GM21390 (cell line): ENCODE measurements at regions not wholly inside any gene's neighbourhood (a gene's known extent, or its start where the extent isn't known, plus 50 kb on each side); places are given as distances from the start of the nearest gene placed in this dataset.
"Not testable (repeated sequence)": the region's sequence is repeated elsewhere in the genome, so short reads cannot be mapped to it uniquely, and the experiment has no call there.

Experiments used
- ATAC-seq: cut with Tn5 transposase; IDR thresholded peaks from one replicate; pipeline ENCODE4 v1.9.1; 2021; ENCODE audit not compliant: unreplicated experiment

DNA sequence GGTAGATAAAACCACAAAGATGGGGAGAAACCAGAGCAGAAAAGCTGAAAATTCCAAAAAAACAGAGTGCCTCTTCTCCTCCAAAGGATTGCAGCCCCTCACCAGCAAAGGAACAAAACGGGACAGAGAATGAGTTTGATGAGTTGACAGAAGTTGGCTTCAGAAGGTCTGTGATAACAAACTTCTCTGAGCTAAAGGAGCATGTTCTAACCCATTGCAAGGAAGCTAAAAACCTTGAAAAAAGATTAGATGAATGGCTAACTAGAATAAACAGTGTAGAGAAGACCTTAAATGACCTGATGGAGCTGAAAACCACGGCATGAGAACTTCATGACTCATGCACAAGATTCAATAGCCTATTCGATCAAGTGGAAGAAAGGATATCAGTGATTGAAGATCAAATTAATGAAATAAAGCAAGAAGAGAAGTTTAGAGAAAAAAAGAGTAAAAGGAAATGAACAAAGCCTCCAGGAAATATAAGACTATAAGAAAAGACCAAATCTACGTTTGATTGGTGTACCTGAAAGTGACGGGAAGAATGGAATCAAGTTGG, 67.5 kb upstream of the NEDD9 start:
- ATAC-seq, result not testable (repeated sequence)

DNA sequence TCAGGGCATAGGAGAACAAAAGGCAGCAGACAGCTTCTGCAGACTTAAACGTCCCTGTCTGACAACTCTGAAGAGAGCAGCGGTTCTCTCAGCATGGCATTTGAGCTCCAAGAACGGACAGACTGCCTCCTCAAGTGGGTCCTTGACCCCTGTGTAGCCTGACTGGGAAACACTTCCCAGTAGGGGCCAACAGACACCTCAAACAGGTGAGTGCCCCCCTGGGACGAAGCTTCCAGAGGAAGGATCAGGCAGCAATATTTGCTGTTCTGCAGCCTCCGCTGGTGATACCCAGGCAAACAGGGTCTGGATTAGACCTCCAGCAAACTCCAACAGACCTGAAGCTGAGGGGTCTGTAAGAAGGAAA, 66.9 kb upstream of the NEDD9 start:
- ATAC-seq, result not testable (repeated sequence)

DNA sequence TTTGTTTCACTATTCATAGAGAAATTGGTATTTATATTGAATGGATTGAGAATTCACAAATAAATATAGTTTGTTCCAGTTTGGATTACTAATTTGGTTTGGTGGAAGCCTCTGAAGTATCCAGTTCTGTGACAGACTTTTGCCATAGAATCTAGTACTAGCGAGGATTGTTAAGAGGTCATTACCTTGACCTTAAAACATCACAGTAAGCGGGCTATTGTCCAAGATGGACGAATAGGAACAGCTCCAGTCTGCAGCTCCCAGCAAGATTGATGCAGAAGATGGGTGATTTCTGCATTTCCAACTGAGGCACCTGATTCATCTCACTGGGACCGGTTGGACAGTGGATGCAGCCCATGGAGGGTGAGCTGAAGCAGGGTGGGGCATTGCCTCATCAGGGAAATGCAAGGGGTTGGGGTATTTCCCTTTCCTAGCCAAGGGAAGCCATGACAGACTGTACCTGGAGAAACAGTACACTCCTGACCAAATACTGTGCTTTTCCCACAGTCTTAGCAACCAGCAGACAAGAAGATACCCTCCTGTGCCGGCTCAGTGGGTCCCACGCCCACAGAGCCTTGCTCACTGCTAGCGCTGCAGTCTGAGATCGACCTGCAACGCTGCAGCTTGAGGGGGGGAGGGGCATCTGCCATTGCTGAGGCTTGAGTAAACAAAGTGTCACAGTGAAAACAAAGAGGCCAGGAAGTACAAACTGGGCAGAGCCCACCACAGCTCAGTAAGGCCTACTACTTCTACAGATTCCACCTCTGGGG, 66.4 kb upstream of the NEDD9 start:
- ATAC-seq, result no peak

DNA sequence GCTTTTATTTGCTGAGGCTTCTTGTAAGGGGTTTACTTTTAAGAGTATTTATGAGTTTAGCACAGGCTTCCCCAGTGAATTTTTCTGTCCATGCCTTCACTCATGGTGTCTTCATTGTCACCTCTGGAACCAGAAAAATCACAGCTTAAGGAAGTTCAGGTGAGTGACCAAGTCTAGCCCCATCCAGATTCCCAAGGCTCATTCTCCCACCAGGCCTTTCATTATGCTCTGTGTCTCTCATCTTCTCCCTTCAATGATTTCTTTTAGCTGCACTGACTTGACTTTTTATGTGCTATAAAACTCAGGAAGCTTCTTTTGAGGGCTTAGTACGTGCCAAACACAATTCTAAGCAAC, 64.9 kb upstream of the NEDD9 start:
- ATAC-seq, result no peak

DNA sequence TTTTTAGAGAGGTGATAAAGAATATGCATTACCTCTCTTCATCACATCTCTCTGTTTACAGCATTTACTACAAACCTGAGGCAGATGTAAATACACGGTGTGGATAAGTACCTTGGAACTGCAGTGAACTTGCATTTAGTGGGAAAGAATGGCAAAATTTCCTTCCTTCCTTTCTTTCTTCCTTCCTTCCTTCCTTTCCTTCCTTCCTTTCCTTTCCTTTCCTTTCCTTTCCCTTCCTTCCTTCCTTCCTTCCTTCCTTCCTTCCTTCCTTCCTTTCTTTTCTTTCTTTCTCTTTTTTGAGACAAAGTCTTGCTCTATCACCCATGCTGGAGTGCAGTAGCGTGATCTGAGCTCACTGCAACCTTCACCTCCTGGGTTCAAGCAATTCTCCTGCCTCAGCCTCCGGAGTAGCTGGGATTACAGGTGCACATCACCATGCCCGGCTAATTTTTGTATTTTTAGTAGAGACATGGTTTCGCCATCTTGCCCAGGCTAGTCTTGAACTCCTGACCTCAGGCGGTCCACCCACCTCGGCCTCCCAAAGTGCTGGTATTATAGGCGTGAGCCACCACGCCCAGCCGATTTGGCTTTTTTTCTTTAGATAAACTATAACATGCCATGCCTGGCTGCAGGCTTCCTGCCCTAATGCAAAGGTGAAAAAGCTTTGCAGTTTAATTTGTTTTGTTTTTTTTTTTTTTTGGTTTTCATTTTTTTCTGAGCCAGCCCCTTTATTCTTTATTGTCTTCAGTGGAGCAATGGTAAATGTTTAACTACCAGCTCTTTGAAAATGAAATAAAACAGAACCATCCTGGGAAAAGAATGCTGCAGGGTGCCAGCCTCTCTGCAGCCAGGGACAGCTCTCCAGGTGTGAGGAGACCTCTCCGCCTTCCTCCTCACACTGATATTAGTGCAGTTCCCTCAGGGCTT, 64.2 kb upstream of the NEDD9 start:
- no peak for ATAC-seq

DNA sequence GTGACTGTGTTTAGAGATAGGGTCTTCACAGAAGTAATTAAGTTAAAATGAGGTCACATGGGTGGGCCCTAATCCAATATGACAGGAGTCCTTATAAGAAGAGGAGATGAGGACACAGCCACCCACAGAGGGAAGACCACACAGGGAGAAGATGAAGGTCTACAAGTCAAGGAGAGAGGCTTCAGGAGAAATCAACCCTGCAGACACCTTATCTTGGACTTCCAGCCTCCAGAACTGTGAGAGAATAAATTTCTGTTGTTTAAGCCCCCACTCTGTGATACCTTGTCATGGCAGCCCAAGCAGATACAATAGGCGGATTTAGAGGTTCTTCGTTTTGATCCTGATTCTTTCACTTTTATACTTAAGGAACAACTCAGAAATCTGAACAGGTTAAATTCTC, 63.5 kb upstream of the NEDD9 start:
- ATAC-seq, result no peak

DNA sequence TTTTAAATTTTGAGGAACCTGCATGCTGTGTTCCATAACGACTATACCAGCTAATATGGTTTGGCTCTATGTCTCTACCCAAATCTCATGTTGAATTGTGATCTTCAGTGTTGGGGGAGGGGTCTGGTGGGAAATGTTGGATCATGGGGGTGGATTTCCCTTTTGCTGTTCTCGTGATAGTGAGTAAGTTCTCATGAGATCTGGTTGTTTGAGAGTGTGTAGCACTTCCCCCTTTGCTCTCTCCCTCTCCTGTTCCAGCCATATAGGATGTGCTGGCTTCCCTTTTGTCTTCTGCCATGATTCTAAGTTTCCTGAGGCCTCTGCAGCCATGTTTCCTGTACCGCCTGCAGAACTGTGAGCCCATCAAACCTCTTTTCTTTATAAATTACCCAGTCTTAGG, 61.8 kb upstream of the NEDD9 start:
- no peak for ATAC-seq

DNA sequence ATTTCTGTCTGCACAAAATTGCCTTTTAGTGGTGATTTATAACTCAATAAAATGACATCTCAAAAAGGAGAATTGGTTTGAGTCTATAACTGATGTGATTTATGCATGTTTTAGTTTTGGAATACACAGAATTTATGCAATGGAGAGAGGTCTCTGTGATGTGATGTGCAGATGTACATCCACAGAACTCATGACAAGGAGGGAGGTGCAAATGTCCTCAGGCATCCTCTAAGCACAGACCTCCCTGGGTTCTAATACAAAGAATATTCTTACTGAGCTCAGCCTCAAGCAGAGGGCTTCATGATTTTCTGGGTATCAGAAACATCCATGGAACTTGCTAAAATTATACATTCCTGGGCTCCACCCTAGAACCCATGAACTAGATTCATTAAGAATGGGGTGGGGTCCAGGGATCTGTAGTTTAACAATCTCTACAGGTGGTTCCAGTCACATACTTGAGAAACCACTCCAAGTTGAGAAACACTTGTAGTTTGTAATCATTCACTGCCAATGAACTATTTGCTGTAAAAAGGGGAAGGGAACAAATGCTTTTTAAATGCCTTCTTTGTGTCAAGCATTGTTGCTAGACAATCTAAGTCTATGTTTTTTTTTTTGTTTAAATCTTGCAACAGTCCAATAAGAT, 60.2 kb upstream of the NEDD9 start:
- ATAC-seq, result no peak

DNA sequence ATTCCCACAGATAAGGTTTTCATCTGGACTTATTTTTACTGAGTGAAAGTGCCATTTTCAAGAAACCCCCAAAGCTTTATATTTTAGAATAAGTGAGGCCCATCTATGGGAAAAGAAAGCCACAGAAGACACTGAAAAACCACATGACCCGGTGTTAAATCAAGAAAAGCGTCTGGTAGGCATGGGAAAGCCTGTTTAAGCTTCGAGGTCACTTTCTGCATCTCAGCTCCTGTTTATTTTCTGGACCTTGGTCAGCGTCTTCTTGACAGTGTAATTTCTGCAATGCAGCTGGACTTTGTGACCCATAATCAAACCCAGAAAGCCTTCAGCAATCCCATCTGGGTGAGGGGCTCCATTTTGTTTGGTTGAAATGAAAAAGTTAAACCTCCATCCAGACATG, 59.6 kb upstream of the NEDD9 start:
- ATAC-seq, result no peak

DNA sequence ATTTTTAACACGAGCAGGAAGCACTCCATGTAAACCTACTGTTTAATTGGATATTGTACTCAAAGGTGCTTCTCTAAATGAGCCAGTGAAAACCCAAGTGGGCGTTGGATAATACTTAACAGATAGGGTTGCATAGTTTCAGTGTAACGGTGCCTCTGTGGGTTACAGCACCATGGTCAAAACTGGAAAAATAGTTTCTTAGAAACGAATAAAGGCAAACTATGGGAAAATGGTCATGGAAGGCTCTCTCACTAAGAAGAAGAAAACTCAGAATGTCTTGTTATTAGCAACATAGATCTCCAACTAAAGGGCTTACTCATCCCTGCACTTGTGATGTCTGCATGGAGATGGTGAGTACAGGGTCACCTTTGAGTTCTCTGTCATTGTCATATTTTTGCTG, 59.1 kb upstream of the NEDD9 start:
- no peak for ATAC-seq

DNA sequence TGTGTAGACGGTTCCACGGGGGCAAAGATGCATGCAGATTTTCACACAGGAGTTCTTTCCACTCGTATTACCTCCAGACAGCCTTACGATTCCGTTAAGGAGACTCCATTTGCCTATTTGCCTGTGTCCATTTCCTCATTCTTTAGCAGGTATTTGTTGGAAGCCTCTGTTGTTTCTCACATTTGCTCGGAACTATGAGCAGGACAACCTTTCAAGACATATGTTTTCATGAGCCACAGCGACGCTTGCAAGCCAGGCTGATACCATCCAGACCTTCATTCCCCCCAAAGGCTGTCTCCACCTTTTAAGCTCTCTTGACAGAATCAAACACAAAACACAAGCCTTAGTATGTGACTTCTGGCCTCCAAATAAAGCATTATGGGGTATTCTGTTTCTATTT, 57.6 kb upstream of the NEDD9 start:
- no peak for ATAC-seq

DNA sequence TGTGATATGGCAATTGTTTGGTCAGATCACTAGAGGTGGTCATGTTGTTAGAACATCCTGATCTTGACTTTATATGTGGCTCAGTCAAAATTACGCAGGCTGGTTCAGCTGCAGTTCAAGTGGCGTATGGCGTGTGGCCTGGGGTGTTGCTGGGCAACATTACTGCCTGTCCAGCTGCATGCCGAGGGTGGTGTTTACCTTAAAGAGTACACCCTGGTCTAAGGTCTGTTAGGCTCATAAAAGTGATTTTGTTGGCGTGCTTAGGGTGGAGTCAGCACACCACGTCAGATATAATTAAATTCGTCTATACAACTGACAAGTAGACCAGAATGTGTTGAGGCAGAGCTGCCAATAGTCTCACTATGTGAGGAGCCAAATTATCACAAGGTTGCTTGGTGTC, 55.6 kb upstream of the NEDD9 start:
- no peak for ATAC-seq

DNA sequence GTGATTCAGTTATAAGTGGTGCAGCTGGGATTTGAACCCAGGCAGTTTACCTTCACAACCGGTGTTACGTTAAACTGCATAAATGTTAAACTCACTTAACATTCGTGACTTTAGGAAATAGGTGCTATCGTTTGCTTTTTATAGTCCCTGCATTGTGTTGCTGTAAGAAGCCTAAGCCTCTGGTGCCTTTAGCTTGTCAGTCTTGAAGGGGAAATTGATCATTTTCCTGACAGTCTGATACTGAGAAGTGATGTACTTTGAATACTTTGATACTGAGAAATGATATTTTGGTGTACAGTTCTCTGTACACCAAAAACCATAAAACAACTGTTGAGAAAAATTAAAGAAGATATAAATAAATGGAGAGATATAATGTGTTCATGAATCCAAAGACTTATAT, 52.5 kb upstream of the NEDD9 start:
- ATAC-seq, result no peak

DNA sequence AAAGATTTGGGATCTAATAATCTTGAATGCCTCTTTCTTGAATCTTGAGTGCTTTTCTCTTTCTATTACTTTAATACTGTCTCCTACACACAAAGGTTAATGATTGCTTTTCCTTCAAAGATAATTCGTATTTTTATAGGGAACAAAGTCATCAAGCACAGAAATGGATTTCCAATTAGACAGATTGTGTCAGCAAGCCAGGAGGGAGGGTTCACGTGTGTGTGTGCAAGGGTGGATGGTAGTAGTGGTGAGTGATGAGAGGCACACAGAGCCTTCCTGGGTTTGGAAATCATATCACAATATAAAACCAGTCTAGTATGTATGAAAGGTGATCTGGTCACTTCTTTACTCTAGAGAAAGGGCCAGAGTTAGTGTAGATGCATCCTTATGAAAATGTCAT, 51.2 kb upstream of the NEDD9 start:
- ATAC-seq, result no peak

DNA sequence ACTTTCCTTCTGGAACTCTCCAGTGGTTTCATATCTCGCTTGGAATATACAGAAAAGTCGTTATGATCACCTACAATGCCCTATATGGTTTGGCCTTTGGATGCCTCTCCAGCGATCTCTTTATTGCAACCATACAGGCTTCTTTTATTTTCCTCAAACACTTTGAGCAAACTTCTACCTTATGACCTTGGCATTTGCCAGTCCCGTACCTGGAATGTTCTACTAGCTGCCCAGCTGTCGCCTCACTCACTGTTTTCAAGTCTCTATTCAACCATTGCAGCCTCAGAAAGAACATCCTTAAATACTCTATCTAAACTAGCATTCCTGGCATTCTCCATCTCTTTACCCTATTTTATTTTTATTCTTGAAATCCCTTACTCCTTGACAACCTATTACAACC, 50.4 kb upstream of the NEDD9 start:
- no peak for ATAC-seq
